AG08395 (cell line): ENCODE measurements at regions not wholly inside any gene's neighbourhood (a gene's known extent, or its start where the extent isn't known, plus 50 kb on each side); places are given as distances from the start of the nearest gene placed in this dataset.
"Not testable (repeated sequence)": the region's sequence is repeated elsewhere in the genome, so short reads cannot be mapped to it uniquely, and the experiment has no call there.

Experiments used
- DNase-seq: peaks from one replicate; pipeline ENCODE4 v3.0.0; 2012; ENCODE audit warnings: mixed read lengths, low spot score

DNA sequence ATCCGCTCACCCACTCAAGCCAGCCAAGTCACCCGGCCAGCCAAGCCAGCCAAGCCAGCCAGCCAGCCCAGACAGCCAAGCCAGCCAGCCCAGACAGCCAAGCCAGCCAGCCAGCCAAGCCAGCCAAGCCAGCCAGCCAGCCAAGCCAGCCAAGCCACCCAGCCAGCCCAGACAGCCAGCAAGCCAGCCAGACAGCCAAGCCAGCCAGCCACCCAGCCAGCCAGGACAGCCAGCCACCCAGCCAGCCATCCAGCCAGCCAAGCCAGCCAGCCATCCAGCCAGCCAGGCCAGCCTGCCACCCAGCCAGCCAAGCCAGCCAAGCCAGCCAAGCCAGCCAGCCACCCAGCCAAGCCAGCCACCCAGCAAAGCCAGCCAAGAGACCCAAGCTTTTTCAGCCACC, 316.8 kb upstream of the PLGLB2 start:
- DNase-seq, result not testable (repeated sequence)

DNA sequence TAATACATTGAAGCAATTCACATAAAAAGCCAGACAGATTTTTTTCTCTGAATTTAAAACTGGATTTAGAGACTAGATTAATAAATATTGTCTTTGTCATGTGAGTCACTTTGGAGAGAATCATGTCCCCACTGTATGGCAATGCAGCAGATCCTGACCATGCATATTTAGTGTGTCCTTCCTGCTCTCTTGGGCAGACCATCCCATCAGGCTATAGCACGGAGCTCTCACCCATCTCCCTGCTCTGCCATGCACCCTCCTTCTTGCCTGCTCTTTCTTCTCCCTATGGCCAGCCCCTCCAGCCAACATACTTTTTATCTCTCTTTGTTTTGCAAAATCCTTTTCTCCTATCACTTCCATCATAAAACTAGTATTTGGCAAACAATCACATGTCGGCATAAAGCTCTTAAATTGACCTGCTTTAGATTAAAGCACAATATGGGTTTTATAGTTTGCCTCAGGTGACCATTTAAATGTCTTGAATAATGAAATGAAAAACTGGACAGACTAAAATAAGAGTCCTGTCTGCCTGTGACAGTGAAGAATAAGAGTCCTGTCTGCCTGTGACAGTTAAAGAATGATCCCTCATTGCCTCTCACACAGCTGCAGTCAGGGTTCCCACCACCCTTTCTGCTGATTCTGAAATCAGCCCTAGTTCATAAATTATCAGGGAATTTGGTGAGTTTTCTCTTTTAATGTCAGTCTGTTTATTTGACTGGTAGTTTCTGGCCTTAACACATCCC, 315.0 kb upstream of the PLGLB2 start:
- not testable (repeated sequence) for DNase-seq

DNA sequence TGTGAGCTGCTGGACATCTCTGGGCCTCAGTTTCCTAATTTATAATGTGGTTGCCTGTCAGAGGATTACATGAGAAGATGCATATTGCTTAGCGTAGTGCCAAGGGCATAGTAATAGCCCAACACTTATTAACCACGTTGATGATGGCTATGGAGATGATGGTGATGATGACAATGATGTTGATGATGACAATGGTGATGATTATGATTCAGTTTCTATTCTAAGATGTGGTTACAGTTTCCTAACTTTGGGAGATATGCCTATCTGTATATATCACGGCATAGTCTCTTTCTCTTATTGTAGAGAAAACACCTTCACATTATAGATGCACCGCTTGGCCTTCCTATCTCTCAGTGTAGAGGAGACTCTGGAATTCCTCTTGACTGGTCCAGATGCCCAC, 311.9 kb upstream of the PLGLB2 start:
- DNase-seq, result not testable (repeated sequence)

DNA sequence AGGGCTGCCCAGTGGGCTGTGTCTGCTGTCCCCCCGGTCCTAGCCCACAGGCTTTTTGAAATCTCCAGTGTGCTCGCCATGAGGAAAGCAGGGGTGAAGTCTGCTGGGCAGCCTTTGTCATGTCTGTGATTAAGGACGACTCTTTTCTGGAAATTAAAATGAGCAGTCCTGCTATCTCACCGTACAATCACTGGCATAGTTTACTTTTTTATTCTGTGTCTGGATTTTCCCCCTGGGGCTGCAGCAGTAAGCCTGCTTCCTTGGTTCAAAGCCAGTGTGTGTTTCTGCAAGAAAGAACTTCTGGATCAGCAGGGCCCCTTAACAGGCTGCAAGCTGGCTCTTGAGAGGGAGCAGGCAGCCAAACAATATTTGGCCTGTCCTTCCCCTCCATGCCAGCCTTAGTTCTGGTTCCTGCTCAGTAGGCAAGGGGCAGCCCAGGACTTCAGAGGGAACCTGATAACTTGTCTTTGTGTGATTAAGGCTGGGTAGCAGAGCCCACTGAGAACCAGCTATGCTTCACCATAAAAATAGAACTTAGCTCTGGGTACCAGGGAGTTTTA, 310.1 kb upstream of the PLGLB2 start:
- not testable (repeated sequence) for DNase-seq

DNA sequence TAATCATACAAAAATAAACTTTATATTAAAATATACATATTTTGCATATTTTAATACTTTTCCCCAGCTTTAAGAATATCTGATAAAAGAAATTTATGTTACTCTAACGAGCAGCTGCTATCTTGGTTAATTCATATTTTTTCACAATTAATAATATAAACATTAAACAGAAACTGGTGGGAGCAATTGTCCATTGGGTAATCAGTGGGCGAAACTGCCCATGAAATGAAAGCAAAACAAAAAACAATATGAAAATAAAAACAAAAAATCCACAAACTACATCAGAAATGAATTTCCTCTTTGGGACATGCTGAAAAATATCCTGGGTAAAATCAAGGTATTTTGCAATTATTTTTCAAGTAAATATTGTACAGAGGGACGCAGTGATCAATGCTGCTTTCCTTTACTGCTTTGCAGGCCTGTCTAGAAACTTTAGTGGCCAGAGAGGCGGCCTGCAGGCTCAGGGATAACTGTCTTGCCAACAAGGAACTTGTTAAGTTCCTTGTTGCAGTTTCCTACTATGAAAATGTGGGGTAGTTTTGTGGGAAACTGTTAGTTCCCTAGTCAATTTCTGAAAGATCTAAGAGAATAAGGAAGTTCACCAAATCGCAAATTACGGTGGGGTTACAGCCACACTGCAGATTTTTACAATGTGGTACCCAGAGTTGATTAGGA, 309.0 kb upstream of the PLGLB2 start:
- DNase-seq, result not testable (repeated sequence)

DNA sequence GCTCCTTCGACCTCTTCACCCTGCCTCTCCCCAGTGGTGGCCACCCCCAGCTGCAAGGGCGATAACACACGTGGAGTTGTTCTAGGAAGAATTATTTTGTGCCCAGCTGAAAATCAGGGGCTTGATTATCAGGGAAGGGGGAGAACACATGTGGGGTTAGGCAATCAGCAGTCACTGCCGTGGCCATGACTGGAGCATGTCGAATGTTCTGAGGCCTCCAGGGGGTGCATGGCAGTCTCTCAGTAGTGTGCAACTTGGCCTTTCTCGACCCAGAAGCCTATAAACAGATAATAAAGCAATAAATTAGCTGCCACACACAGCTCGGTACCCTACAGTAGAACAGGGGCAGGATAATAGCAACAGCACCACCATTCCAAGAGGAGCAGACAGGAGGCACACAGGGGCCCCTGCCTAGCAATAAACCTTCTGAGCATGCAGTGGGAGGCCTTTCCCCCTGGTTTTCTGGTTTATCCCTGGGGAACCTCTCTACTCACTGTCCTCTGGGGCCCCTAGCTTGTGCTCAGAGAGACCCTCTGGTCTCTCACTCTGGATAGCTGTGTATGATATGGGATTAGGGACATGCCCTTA, 308.2 kb upstream of the PLGLB2 start:
- not testable (repeated sequence) for DNase-seq

DNA sequence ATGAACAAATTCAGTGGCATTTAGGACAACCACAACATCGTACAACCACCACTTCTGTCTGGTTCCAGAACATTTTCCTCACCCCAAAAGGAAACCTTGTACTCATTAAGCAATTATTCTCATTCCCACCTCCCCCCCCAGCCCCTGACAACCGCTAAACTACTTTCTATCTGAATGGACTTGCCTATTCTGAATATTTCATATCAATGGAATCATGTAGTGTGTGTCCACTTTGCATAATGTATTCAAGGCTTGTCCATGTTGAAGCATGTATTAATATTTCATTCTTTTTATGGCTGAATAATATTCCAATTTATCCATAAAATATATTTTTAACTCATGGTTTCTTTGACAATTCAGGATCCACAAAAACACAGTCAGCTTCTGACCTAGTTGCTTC, 307.2 kb upstream of the PLGLB2 start:
- DNase-seq, result not testable (repeated sequence)

DNA sequence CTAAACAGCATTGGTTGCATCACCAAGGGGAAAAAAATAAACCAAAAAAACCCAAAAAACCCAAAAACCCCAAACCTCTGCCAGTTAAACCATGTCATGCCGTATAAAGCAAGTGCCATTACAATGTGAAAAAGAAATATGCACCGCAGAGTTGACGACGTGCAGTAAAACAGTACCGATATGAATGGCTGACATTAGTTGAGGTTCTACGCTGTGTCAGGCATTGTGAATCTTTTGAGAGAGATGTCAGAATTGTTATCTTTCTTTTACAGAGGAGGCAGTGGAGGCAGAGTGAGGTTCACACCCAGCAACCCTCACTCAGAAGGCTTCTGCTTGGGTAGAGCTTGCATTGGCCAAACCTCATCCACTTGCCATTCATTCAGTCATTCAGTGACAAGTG, 306.5 kb upstream of the PLGLB2 start:
- not testable (repeated sequence) for DNase-seq

DNA sequence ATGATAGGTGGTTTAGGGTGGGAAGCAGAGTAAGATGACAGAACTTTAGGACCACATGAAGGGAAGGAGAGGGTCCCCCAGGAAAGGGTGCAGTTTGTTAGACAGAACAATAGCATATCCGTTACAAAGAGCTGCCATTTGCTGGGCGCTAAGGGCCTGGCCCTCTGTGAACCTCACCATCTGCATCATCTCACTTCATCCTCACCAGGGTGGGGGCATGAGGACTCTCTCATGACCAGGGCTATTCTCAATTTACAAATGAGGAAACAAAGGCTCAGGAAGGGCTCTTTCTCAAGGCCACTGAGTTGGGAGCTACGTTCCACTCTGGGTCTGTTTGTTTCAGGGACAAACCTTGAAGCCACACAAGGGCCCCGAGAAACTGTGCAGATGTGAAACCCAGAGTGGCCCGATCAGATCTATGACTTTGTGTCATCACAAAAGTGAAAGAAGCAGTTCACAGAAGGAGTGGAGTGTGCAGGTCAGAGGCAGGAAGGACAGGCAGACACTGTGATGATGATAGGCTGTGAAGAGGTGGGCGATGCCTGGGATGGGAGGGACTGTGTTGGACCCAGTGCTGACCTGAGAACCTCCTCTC, 304.8 kb upstream of the PLGLB2 start:
- DNase-seq, result not testable (repeated sequence)

DNA sequence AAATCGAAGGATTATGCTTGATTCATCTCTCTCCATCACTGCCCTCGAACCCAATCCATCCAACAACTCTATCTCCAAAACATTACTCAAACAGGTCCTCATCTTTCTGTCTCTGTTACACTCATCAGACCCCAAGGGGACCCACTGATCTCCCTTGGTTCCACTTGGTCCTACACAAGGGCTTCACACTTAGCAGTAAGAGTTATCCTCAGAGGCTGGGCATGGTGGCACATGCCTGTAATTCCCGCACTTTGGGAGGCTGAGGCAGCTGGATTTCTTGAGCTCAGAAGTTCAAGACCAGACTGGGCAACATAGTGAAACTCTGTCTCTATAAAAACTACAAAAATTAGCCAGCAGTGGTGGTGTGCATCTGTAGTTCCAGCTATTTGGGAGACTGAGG, 302.9 kb upstream of the PLGLB2 start:
- not testable (repeated sequence) for DNase-seq

DNA sequence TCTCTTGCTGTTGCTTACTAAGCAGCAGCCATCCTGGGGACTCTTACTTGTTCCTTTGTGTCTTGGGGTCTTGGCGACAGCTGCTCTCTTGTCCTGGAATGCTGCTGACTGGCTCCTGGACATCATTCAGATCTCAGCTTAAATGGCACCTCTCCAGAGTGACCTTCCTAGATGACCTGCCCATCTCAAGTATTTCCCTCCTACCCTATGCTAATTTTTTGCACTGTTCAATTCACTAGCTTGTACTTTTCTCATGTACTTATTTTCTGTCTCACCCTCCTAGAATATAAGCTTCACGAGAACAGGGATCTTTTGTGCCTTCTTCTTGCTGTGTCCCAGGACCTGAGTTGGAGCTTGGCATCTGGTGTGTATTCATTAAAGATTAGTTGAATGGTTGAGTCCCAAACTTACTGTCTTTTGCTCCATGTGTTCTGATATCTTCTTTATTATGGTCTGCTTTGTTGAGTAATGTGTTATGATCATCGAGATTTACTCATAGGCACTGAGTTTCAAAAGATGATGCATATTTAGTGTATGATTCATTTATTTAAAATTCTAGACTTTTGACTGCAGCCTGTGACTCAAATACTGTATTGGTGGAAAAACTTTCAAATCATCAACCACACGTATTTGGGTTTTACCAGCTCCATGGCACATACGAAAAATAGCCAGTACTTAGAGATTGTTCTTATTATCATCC, 302.1 kb upstream of the PLGLB2 start:
- not testable (repeated sequence) for DNase-seq

DNA sequence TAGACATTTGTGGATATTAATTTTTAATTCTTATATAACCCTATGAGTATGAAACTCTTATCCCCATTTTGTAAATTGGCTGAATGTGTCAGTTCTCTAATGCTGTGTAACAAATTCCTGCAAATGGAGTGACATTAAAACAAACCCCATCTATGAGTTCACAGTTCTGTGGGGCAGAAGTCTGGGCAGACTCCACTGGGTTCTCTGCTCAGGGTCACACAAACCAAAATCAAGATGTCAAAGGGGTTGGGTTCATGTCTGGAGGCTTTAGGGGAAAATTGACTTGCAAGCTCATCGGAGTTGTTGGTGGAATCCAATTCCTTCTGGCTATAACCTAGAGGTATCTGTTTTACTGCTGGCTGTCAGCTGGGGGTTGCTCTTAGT, 301.6 kb upstream of the PLGLB2 start:
- not testable (repeated sequence) for DNase-seq

DNA sequence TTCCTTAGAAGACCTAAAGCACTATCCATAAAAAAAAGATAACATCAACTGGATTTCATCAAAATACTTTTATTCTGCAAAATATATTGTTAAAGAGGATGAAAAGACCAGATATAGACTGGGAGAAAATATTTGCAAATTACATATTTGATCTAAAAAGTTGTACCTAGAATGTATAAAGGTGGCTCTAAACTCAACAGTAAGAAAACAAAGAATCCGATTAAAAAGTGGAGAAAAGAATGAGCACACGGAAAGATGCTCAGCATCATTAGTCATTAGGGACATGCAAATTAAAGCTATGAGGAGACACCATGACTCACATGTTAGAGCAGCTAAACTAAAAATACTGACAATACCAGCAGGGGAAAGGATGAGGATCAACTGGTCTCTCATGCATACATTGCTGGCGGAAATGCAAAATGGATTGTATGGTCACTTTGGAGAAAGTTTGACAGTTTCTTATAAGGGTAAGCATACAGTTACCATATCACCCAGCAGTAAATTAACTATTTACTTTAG, 298.4 kb upstream of the PLGLB2 start:
- DNase-seq, result not testable (repeated sequence)

DNA sequence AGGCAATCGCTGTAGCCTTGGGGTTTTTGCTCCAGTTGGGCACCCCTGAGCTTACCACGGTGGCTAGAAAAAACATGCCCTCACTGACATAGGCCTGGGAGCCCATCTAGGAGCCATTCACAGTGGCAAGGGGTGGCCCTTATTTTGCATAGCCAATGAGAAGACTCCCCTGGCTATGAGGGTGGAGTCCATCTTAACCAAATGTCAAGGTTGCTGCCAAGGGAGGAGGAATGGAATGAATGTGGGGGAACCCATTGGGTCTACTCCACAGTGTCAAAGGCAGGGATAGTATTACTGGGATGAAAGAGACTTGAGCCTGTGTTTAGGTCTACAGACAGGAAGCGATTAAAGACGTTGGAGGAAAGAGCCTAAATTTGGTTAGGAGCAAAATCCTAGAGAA, 295.7 kb upstream of the PLGLB2 start:
- not testable (repeated sequence) for DNase-seq

DNA sequence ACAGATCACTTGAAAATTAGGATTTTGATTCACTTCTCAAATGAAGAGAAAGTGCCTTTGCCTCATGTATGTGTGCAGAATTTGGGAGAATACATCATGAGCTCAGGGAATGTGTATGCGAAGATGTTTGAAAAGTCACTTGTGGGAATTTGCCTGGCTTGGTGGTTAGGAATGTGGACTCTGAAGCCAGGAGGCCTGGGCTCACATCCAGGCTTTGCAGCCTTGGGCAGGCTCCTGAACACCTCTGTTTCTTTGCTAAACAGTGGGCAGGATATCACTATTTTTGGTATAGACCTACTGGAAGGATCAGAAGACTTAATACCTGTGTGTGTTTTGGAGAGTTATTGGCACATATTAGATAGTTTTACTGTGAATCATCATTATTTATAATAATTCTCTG, 295.0 kb upstream of the PLGLB2 start:
- peak; percentile 36 for DNase-seq

DNA sequence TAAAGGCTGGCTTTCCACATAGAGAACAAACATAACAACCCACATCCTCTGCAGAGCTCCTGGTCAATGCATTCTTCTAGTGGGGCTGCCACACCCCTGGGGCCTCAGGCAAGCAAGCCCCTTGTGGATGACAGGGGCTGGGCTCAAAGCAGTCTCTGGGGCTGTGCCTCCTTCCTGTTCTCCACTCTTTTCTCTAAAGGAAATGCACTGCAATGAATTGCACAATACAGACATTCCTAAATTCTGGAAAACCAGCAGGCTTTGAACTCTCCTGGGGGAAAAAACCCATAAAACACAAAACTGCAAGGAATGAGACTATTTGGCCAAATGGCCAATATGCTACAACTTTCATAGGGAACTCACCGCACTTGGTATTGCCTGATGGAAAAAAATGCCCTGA, 293.9 kb upstream of the PLGLB2 start:
- DNase-seq, result not testable (repeated sequence)

DNA sequence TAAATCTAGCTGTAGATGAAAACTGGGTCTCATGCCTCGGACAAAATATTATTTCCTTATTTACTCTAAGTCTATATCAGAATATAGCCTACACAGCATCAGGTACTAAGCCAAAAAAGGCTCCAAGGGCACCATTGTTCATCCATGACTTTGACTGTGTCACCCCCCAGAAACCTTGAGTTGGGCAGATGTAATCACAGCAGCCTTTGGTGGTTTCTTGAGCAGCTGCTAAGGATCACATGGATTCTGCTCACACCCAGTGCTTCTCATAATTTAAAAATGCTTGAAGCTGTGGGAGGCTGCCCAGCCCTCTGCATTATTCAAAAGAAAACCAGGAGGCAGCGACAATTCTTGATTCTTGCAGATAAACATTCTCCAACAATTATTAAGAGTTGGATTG, 293.5 kb upstream of the PLGLB2 start:
- DNase-seq, result not testable (repeated sequence)

DNA sequence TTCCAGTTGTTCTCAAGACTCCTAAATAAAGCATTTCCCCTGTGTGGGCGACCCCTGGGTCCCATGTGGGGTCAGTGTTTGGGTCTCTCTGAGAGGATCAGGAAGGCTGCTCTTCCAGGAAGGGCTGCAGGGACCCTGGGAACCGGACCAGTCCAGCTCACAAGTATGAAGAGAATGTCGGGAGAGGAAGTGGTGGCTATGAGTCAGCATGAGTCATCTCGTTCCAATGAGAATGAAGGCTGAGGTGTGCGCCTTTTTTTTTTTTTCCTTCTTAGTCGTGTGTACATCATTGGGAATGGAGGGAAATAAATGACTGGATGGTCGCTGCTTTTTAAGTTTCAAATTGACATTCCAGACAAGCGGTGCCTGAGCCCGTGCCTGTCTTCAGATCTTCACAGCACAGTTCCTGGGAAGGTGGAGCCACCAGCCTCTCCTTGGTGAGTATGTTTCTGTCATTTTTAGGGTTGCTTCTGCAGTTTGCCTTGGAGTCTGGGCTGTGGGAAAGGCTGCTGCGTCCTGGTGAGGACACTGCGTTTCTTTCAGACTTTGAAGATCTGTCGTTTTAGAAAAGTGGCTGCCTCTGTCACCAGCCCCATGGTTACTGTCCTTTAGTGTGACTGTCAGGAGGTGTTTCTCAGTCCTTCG, 292.6 kb upstream of the PLGLB2 start:
- not testable (repeated sequence) for DNase-seq

DNA sequence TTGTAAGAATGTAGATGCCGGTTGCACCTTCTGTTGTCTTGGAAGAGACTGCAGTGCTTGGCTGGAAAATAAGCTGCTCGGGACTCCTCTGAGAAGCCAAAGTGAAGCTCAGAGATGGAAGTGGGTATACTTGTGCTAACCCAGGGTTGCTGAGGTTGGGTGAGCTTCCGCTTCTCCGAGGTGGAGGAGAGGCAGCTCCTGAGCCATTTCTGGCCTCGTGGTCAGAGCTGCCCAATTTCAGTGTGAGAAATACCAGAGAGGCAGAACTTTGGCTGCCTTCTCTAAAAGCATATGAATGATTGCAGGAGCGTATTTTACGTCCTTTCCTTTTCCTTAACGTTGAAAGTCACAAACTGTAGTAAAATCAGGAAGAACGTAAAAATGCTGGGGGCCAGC, 292.0 kb upstream of the PLGLB2 start:
- not testable (repeated sequence) for DNase-seq

DNA sequence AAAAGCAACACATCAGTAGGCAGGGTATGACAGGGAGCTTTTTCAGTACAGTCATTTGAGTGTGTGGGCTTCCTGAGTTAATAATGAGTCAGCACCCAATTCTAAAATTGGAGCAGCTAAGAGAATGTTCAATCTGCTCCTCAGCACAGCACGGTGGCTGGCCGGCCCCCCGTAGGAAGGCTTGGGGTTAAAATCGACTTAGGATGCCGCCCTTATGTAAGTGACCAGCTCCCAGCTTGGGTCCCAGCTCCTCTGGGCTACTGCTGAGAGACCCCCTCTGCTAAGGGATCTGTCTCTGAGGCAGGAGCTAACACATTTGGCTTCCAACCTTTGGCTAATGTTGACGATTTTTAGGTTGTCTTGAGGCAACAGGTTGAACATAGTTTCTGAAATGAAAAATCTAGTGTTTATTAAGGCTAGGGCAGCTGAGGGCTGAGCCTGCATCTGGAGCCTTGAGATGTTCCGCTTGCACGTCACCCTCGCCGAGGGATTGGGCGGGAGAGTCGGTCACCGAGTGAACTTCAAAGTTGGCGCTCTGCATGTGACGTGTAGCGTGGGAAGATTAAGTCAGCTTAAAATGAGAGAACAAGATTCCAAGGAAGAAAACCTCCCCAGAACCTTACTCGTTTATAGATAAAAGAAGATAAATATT, 291.3 kb upstream of the PLGLB2 start:
- not testable (repeated sequence) for DNase-seq

DNA sequence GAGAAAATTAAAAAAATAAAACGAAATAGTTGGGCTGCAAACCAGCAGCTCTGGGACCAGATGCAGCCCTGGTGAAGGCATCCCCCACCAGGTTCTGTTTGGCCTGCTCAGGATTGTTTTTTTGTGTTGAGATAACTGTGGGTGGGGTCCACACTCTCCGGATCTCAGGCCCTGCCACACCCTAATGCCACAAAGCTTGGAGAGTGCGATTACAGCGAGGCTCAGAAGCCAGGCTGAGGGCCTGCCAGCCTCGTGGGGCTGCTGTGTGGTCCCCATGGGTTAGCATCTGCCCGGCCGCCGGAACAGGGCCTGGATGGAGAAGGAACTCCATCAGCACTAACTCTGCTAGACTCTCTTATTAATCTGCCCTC, 290.8 kb upstream of the PLGLB2 start:
- DNase-seq, result not testable (repeated sequence)
